GM12892 (cell line): ENCODE measurements at regions not wholly inside any gene's neighbourhood (a gene's known extent, or its start where the extent isn't known, plus 50 kb on each side); places are given as distances from the start of the nearest gene placed in this dataset.

Source experiments
- POLR2A ChIP-seq: IDR thresholded peaks from 2 replicates; pipeline ENCODE4 v1.6.1; 2011; ENCODE audit warnings: low read depth, low read length, control low read depth
- POLR2AphosphoS5 ChIP-seq: IDR thresholded peaks from 2 replicates; pipeline ENCODE4 v1.6.1; 2011; ENCODE audit warnings: low read depth, low read length, control low read depth
- TAF1 ChIP-seq: IDR thresholded peaks from 2 replicates; pipeline ENCODE4 v1.6.1; 2011; ENCODE audit warnings: low read depth, mild to moderate bottlenecking, control low read depth, low read length, borderline replicate concordance

- TF ChIP-seq TAF1 (no peak), POLR2AphosphoS5 (no peak), POLR2A (no peak)
Observed at GRCh38 chr12:127787544-127787943, 479.4 kb upstream of the TMEM132C start.
